ENCODE measurements at regions not wholly inside any gene's neighbourhood (a gene's known extent, or its start where the extent isn't known, plus 50 kb on each side); places are given as distances from the start of the nearest gene placed in this dataset.

DNA sequence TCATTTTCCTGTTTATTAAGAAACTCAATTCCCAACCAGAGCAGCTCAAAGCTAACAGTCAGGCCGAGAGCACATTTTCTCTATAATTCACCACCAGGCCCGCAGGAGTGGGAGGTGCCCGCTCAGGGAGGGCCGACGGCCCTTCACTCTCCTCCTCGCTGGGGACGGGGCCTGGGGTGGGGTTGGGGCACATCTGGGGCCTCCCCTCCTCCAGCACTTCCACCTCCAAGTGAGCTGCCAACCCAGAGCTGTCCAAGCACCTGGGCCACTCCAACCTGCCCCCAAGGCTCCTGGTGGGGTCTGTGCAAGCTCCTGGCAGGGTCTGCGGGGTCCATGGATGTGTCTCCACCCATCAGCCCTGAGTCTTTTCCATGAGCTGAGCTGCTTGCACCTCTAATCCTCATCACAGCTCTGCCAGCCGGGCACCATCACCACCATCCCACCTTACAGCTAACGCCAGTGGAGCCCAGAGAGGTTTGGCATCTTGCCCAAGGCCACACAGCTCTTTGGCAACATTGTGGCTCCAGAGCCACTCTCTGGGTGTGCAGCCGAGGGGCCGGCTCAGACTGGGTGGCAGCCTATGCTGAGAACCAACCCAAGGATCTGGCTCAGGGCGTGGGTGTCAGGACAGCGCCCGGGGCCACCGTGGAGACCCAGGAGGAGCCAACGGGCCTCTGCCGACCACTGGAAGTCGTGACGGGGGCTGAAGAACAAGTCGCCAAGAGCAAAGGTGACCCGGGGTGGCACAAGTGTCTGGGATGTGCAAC lies 193.5 kb downstream of the BRD1 start:
- TF ChIP-seq EZH2 (optimal IDR thresholded peaks at IDR 0.05; ENCODE audit: low read depth, low read length) (no peak), EZH2phosphoT487 (IDR thresholded peaks at IDR 0.05; ENCODE audit: low read length) (no peak)

All from MM.1S (cell line).